SU-DHL-6 (cell line): ENCODE measurements at regions not wholly inside any gene's neighbourhood (a gene's known extent, or its start where the extent isn't known, plus 50 kb on each side); places are given as distances from the start of the nearest gene placed in this dataset.

Experiments used
- H2AFZ ChIP-seq: fragments of 200-600 bp; sonication (generic); 2 replicates; pipeline ENCODE4 v1.6.1; 2014; ENCODE audit warnings: low read depth, mild to moderate bottlenecking, moderate library complexity, mixed read lengths, antibody characterized with exemption, low read length; ENCODE audit not compliant: severe bottlenecking
- H3F3A ChIP-seq: fragments of 200-600 bp; shearing (Covaris generic); 2 replicates; pipeline ENCODE4 v1.6.0; 2016; ENCODE audit warnings: antibody characterized with exemption, mild to moderate bottlenecking; ENCODE audit not compliant: insufficient read depth
- H3K27ac ChIP-seq: fragments of 200-600 bp; sonication (generic); 2 replicates; pipeline ENCODE4 v1.5.1; 2016; ENCODE audit warnings: low read depth, mild to moderate bottlenecking, low read length, moderate library complexity, mixed read lengths
- H3K27me3 ChIP-seq: fragments of 200-600 bp; sonication (generic), shearing (Covaris generic); 2 replicates; pipeline ENCODE4 v1.6.0; 2014; ENCODE audit warnings: mild to moderate bottlenecking, low read length
- H3K36me3 ChIP-seq: fragments of 200-600 bp; sonication (generic); 2 replicates; pipeline ENCODE4 v1.6.1; 2014; ENCODE audit warnings: mild to moderate bottlenecking, low read length, mixed read lengths
- H3K4me2 ChIP-seq: fragments of 300-600, 200-600 bp; shearing (Covaris generic), sonication (generic); 2 replicates; pipeline ENCODE4 v1.6.0; 2014; ENCODE audit warnings: low read length, low read depth, mild to moderate bottlenecking; ENCODE audit not compliant: poor library complexity, severe bottlenecking
- H3K4me3 ChIP-seq: fragments of 200-600 bp; sonication (generic); 2 replicates; pipeline ENCODE4 v1.5.1; 2014; ENCODE audit warnings: antibody characterized with exemption, low read length, mild to moderate bottlenecking, mixed read lengths; ENCODE audit not compliant: insufficient read depth, poor library complexity, severe bottlenecking
- H3K79me2 ChIP-seq: fragments of 200-600 bp; sonication (generic); 2 replicates; pipeline ENCODE4 v1.6.1; 2014; ENCODE audit warnings: mild to moderate bottlenecking, low read length, moderate library complexity; ENCODE audit not compliant: insufficient read depth
- H3K9ac ChIP-seq: fragments of 200-600 bp; sonication (generic); 2 replicates; pipeline ENCODE4 v1.7.0; 2014; ENCODE audit warnings: mild to moderate bottlenecking, low read length
- H3K9me2 ChIP-seq: fragments of 200-600 bp; sonication (generic); replicated peaks from 2 replicates; pipeline ENCODE4 v1.6.1; 2014; ENCODE audit warnings: low read length; ENCODE audit not compliant: insufficient read depth
- H3K9me3 ChIP-seq: fragments of 200-600 bp; sonication (generic); 2 replicates; pipeline ENCODE4 v1.6.1; 2014; ENCODE audit warnings: low read length, mixed read lengths; ENCODE audit not compliant: insufficient read depth
- H4K20me1 ChIP-seq: fragments of 200-600 bp; sonication (generic); 2 replicates; pipeline ENCODE4 v1.6.1; 2014; ENCODE audit warnings: low read depth, mild to moderate bottlenecking, antibody characterized with exemption, low read length, moderate library complexity, mixed read lengths
- CTCF ChIP-seq: fragments of 200-600 bp; sonication (generic); IDR thresholded peaks from one replicate; pipeline ENCODE4 v1.5.1; 2017; ENCODE audit warnings: antibody characterized with exemption, mild to moderate bottlenecking, low read length, moderate library complexity; ENCODE audit not compliant: insufficient read depth, poor library complexity, severe bottlenecking
- EZH2phosphoT487 ChIP-seq: fragments of 200-600 bp; sonication (generic), shearing (Covaris generic); conservative IDR thresholded peaks from 2 replicates; pipeline ENCODE4 v1.6.1; 2018; ENCODE audit warnings: mild to moderate bottlenecking, antibody characterized with exemption, low read length, moderate library complexity, mixed read lengths

GRCh38 chr5:109994135-109994534 lies 304.4 kb downstream of the MAN2A1 start:
- no peak for TF ChIP-seq CTCF
- no peak for TF ChIP-seq EZH2phosphoT487
- Histone ChIP-seq H3K9me2 (no peaks in the 10 kb centered on the region), H3K4me3 (no peak overlapping the region), H4K20me1 (no peaks in the 10 kb centered on the region), H3K79me2 (no peaks in the 10 kb centered on the region), H3K9me3 (no peaks in the 10 kb centered on the region), H3F3A (no peaks in the 10 kb centered on the region), H3K36me3 (no peaks in the 10 kb centered on the region), H3K27ac (no peak overlapping the region), H3K4me2 (no peak overlapping the region), H2AFZ (no peak overlapping the region), H3K27me3 (no peaks in the 10 kb centered on the region), H3K9ac (no peak overlapping the region)

GRCh38 chr5:109996246-109996645 lies 306.5 kb downstream of the MAN2A1 start:
- H3K79me2 ChIP-seq = no peaks in the 10 kb centered on the region
- no peaks in the 10 kb centered on the region for H4K20me1 ChIP-seq
- TF ChIP-seq EZH2phosphoT487 = no peak
- TF ChIP-seq CTCF = no peak
- no peak overlapping the region for H3K9ac ChIP-seq
- H3K4me2 ChIP-seq = no peak overlapping the region
- H3K9me3 ChIP-seq = no peaks in the 10 kb centered on the region
- H3K9me2 ChIP-seq = no peaks in the 10 kb centered on the region
- no peaks in the 10 kb centered on the region for H3K27me3 ChIP-seq
- H3K4me3 ChIP-seq = no peak overlapping the region
- H2AFZ ChIP-seq = no peak overlapping the region
- no peak overlapping the region for H3K27ac ChIP-seq
- no peaks in the 10 kb centered on the region for H3K36me3 ChIP-seq
- no peaks in the 10 kb centered on the region for H3F3A ChIP-seq

GRCh38 chr5:109997161-109997560 lies 307.4 kb downstream of the MAN2A1 start:
- H3K9ac ChIP-seq = no peak overlapping the region
- no peak overlapping the region for H3K4me3 ChIP-seq
- no peaks in the 10 kb centered on the region for H3K9me3 ChIP-seq
- no peaks in the 10 kb centered on the region for H3K27me3 ChIP-seq
- H3K36me3 ChIP-seq = no peaks in the 10 kb centered on the region
- no peaks in the 10 kb centered on the region for H4K20me1 ChIP-seq
- H2AFZ ChIP-seq = no peak overlapping the region
- no peaks in the 10 kb centered on the region for H3F3A ChIP-seq
- no peaks in the 10 kb centered on the region for H3K9me2 ChIP-seq
- no peaks in the 10 kb centered on the region for H3K79me2 ChIP-seq
- no peak for TF ChIP-seq CTCF
- no peak for TF ChIP-seq EZH2phosphoT487
- H3K27ac ChIP-seq = no peak overlapping the region
- H3K4me2 ChIP-seq = no peak overlapping the region

- H3K9ac ChIP-seq = no peak overlapping the region
- no peak overlapping the region for H3K27ac ChIP-seq
- no peaks in the 10 kb centered on the region for H3K36me3 ChIP-seq
- no peaks in the 10 kb centered on the region for H3F3A ChIP-seq
- H3K4me3 ChIP-seq = no peak overlapping the region
- H3K9me3 ChIP-seq = no peaks in the 10 kb centered on the region
- no peaks in the 10 kb centered on the region for H3K27me3 ChIP-seq
- H3K4me2 ChIP-seq = no peak overlapping the region
- H3K9me2 ChIP-seq = no peaks in the 10 kb centered on the region
- TF ChIP-seq CTCF (no peak), EZH2phosphoT487 (no peak)
- H2AFZ ChIP-seq = no peak overlapping the region
- no peaks in the 10 kb centered on the region for H3K79me2 ChIP-seq
- H4K20me1 ChIP-seq = no peaks in the 10 kb centered on the region
These were observed 308.5 kb downstream of the MAN2A1 start for GRCh38 chr5:109998208-109998607.
